GM19438 (cell line): ENCODE measurements at regions not wholly inside any gene's neighbourhood (a gene's known extent, or its start where the extent isn't known, plus 50 kb on each side); places are given as distances from the start of the nearest gene placed in this dataset.
A peak's percentile ranks its signal among the peaks of the same experiment; 100 is the strongest.

Experiments
- ATAC-seq: cut with Tn5 transposase; IDR thresholded peaks from one replicate; pipeline ENCODE4 v1.9.1; 2021; ENCODE audit warnings: low read depth; ENCODE audit not compliant: unreplicated experiment

DNA sequence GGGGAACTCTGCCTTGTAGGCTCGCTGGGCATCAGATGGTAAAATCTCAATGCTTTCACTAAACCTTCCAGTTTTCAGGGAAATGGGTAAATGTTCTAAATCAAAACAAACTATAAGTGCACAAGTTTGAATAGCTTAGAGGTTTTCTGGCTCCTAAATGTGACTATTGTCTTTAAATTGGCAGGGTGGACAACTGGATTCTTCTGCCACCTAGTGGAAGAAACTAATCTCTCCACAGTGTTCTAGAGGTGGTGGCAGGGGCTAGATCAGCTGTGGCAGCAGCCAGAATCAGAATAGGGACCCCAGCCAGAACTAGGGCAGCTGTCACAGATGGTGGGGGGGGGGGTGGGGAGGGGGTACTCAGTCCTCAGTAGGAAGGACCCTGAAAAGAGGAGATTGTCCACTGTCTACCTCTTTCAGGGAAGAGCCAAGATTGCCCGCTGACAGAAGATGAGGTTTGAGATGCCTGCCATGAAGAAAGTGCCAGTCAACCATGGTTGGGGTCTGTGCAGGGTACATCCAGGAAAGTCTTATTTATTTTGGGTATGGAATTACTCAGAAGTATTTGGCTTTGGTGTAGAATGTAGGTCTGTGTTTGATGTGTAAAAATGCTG lies 201.4 kb downstream of the CCNG2 start:
- peak; percentile 58 for ATAC-seq

DNA sequence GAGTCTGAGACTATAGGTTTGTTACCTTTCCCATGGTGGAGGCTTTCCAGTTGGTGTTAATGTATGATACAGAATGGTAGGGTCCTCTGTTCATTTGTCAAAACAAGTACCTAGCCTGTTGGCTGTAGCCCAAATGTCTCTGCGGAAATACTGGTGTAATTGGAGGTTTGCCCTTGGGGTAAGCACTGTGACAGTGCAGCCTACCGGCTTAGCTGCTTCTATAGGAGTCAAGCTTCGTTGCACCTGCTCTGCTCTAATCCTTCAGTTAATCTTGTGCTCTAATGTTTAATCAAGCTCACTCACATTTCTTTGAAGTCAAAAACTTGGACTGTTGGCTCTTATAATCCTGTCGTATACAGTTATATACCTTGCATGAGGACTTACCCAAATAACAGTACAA lies 203.4 kb downstream of the CCNG2 start:
- ATAC-seq, result no peak

DNA sequence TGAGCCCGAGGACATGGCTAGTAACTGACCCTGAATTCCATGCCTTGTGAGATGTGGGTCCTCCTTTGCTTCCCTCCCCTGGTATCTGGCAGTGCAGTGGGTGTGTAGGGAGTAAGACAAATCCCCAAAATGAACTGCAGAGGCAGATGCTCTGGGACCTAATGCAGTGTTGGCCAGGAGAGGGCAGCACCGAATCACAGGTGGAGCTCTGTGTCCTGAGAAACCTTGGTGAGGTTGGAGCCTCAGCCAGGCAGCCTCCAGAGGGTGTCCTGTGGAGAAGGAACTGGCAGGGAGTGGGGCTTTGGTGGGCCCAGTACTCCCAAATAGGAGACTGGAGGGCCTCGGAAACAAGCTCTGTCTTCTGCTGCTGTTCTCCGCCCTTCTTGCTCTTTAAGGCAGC lies 209.9 kb downstream of the CCNG2 start:
- peak; percentile 78 for ATAC-seq

DNA sequence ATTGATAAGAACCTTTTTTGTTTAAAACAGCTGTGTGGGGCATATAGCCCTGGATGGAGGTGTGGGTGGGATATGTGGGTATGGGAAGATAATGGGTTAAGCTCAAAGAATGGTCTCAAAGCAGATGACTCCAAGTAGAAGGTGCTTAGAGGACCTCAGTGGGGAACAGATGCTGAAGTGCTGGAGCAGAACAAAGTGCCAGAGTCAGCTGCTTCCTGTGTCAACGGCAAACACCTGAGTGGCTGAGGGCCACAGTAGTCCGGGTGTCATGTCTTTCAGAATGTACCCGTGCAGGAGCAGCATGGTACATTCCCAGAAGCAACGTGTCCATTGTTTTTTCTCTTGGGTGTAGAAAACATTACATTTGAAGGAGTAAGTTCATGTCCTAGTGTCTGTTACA lies 210.6 kb downstream of the CCNG2 start:
- no peak for ATAC-seq

DNA sequence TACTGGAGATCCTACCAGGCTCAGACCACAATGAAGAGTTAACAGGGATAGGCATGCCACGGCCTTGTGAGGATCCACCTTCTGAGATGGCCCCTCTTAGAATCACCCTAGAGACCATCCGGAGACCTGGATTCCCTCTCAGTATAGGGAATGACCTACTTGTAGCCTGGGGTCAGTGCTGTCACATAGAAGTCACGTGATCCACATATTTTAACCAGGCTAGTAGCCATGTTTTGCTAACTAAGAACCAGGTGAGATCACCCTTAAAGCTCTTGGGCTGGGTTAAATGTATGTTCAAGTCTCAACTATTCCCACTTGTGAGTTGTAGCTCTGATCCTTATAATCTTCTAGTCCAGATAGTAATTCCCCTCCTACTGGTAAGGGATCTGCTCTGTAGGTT lies 215.4 kb downstream of the CCNG2 start:
- ATAC-seq, result no peak

DNA sequence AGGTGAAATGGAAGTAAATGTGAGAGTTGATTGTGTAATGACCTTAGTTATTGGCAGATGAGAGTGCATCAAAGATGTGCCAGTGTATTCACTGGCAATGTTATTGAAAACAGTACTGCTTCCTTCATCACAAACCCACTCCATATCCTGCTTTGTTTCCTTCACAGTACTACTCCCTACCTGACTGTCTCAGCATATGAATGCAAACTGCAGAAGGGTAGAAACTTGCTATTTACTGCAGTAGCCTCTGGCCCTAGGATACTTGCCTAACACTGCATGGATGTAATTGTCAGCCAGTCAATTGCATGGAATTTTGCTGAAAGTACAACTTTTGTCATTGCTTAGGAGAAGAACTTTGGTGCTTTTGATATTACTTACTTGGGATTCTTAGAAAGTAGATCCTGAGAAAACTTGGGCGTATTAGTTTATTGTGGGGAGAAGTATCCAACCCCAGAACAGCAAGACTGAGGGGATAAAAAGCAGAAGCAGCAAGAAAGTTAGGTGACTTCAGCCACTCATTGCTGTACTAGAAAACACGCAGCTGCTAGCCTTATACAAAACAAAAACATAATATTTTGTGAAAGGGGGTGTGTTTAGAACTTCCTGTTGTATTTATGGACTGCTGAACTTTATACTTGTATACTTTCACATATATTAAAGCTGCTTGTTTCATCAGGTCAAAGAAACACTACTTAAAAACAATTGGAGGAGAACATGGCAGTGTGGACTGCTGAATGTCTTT lies 219.0 kb downstream of the CCNG2 start:
- no peak for ATAC-seq

DNA sequence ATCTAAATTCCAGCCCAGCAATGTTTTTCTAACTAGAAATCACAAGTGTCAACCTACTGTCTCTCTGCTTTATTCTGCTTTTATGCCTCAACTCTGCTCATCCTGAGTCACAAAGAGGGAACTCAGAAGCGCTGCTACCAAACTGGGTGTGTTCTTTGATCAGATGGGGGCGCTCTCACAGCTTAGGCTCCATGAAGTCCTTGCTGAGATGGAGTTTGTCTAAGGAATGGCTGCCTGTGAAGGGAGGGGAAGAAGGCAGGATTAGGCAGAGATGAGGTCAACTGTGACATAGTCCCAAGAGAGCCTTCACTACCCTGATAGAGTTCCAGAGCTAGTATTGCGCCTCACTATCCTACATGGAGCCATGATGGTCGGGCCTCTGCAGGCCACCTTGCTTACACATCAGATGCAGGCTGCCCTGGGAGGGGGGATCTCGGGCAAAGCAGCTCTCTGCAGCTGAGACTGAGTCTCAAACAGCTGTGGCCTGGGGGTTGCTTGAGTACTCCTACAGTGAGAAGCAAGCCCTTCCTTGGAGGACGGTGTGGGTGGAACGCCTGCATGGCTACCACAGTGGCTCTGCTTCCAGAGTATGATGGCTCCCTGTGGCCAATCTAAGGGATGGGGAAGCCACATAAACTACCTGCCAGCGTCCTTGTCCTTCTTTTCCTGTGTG lies 219.9 kb downstream of the CCNG2 start:
- no peak for ATAC-seq

DNA sequence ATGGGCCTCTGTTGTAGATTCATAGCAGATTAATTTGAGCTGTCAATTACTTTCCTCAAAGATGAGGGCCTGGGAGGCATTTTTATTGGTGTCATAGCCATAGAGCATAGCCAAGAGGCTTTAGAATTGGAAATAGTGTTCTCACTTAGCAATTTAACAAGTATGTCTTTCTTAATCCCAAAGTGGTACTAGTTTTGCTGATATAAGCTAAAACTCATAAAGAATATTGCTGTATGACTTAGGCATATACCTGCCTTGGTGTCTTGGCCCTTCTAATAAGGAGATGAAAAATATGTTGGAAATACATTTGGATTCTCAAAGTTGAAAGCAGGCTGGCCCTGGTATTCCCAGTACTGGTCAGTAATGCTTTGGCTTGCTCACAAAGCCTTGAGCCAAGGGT lies 221.5 kb upstream of the CXCL13 start:
- no peak for ATAC-seq

DNA sequence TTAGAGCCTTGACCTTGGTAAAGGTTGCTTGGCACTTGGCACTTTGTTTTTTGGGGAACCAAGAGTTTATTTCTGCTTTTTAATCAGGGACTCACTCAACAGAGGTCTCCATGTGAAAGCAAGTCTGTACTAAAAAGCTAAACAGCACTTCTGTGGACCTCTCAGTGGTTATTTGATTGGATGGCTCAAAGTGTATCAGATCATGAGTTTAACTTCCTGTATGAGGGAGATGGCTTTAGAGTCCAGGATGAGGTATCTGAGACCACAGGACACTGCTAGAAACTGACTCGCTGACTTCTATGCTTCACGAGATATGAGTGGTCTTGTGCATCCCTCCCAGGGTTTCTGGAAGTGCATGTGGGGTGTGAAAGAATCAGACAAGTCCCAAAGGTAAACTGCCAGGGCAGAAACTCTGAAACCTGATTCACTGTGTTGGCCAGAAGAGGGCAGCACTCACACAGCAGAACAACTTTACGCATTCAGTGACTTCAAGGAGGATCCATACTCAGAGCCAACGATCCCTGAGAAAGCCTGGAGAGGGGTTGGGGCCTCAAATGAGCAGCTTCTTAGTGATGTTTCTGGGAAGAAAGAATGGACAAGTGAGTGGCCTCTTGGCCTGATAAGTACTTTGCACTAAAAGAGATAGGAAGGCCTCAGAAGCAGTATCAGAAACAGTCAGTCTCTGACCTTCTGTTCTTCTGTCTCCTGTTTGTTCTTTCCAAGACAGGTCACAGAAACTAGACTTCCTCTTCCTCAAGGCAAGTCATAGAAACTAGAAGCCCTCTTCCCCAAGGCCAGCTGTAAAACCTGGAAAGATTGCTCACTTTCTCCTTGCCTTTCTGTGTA lies 220.3 kb upstream of the CXCL13 start:
- peak; percentile 80 for ATAC-seq

DNA sequence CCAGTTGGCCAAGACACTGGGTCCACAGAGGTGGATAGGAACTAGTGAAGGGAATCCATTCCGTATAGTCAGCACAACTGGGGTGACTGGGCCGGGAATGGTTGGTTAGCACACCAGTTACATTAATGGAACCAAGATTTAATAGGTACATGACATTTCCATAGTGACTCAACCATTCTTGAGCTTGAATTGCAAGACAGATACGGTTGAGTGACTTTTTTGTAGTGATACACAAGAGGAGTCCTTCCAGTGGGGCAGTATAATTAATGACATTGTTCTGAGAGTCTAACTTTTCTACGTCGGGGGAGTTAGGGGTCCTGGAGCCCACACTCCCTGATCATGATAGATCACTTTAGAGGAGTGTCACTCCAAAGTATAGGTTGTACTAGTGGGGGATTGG lies 211.6 kb upstream of the CXCL13 start:
- no peak for ATAC-seq

DNA sequence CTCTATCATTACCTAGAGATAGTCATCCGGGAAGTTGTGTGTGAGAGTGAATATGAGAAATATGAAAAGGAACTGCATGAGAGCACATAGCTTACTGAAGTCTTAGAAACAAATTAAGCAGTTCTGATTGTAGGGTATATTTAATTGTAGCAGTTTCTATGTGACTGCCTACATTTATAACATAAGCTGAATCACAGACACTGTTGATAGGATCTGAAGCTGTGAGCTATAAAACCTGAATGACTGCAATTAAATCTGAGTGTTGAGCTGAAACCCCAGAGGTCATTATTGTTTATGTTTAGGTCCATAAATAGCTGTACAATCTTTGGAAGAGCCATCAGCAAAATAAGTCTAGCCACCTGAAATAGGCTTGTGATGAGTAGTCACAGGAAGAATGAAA lies 210.1 kb upstream of the CXCL13 start:
- ATAC-seq, result no peak

DNA sequence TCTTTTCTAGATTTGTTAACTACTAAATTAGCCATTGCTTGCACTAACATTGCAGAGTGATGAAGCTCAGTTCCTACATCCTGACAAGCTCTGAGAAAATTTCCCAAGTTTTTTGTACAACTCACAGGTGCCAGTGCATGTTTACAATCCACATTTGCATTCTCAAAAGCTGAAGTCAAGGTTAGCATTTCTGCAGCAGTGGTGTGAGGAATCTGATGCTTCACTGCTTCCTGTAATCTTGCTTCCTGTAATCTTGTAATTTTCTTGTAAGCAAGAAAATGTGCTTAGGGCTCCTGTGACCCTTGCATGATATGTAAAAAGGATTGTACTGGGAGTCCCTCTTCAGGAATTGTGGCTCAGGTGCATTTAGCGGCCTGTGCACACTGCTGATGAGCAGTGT lies 207.4 kb upstream of the CXCL13 start:
- no peak for ATAC-seq

DNA sequence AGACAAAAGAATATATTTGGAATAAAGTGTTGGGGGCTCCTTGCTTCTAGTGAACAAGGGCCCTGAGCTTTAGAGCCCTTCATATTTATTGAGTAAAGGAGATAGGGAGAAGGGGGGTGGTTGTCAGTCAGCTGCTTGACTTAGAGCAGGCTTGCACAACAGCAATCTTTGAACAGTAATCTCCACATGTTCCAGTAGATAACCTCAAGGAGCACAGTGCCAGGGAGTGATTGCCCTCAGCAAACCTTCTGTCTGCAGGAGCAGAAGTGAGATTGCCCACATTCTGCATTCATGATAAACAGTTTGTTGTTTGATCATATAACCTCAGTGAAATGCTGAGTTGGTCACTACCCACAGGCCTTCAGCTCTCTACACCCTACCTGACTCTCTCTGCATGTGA lies 205.8 kb upstream of the CXCL13 start:
- ATAC-seq, result no peak

DNA sequence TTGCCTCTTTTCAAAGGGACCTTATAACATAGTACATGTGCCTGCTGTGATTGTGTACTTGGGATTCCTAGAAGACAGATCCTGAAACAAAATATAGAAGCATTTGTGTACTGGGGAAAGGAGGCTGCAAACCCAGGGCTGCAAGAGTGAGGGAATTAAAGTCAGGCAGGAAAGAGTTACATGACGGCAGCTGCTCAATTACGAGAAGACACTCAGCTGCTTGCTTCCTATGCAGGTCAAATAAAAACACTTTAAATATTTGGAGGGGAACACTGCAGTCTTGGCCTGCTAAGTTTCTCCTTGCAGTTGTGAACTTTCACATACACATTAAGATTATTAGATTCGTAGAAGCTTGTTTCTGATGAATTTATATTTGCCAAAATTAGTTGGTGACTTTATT lies 191.9 kb upstream of the CXCL13 start:
- ATAC-seq, result no peak

DNA sequence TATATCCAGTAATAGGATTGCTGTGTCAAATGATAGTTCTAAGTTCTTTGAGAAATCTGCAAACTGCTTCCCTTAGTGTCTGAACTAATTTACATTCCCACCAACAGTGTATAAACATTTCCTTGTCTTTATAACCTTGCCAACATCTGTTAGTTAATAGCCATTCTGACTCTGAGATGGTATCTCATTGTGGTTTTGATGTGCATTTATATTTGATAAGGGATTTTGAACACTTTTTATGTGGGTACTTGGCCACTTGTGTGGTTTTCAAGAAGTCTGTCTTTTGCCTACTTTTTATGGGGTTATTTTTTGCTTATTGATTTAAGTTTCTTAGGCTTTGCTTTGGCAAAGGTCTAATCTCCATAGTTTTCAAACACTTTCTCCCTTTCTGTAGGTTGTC lies 189.9 kb upstream of the CXCL13 start:
- ATAC-seq, result no peak

DNA sequence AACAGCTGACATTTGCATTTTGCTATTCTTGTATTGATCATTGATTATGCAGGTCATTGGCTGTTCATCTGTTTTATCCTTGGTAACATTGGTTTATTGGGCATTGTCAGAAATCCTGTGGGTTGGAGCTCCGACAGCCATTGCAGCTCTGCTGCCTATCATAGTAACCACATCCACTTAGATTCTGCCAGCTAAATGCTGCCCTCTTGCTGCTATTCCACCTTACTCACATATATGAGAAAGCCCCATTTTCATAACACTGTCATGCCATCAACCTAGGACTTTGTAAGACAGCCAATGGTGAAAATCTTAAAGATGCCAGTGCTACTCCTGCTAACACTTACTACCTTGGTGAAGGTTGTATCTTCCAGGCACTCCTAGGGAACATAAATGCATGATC lies 187.3 kb upstream of the CXCL13 start:
- no peak for ATAC-seq

DNA sequence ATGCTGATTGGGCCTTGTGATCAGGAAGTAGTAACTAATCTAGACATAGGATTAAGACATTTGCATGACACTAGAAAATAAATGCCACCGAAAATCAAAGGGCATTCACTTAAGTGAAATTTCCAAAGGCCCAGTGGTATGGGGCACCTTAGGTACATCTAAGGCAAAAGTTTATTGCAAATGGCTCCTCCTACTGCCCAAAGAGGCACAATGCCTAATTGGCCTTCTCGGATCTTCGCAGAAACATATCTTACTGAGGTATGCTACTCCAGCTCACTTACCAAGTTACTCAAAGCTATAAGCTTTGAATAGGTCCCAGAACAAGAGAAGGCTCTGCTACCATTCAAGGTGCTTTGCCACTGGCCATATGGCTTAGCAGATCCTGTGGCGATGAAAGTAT lies 174.8 kb upstream of the CXCL13 start:
- ATAC-seq, result no peak

DNA sequence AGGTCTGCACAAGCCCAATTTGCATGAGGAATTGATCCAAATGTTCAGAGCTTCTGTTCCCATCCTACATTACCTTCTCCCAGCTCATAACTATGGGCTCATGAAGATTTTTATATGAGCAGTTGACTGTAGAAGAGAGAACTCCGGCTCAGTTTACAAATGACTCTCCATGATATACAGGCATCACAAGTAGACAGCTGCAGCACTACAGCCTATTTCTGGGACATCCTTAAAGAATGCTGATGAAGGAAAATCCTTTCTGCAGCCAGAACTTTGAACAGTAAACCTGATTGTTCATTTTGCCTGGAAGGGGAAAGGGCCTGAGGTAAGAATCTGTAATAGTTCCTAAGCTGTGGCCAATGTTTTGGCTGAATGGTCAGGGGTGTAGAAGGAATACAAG lies 174.1 kb upstream of the CXCL13 start:
- ATAC-seq, result no peak

DNA sequence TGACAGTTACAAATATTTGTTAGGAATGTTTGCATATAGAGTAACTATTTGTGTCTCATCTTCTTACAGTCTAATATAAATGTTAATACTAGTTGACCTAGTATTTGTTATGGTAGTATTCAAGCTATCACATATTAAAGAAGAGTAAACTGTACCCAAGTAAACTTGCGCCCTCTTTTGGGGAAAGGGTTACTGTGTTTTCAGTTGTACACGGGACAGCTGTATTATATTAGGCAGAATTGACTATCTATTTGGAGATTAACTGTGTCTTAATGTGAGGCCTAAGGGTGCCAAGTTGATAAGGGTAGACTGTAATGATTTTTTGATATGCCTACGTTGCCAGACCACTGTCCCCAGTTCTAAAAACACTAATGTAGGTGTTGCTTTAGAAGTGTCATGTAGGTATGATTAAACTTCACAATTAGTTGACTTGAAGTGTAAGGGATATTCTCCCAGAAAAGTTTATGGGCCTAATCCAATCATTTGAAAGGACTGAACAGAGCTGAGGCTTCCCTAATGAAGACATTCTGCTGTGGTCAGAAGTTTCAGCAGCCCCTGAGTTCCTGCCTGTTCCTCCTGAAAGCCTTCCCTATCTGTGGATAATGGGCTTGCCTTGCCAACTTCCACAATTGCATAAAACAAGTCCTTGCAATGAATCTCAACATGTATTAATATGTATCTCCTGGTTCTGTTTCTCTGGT lies 172.8 kb upstream of the CXCL13 start:
- peak; percentile 17 for ATAC-seq

DNA sequence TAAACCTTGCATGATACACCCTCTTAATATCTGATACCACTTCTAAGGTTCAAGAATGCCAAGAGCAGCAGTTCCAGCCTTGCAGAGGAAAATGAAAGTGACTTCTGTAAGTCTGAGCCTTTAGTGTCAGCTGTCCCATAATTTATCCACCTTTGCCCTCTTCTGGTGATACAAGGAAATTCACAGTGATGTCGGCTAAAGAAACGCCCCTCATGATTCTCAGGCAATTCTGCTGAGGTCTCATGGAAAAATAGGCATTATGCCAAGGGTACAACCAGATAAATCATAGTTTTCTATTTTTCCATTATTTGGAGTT lies 172.2 kb upstream of the CXCL13 start:
- ATAC-seq, result peak; percentile 76
